ENCODE measurements at regions not wholly inside any gene's neighbourhood (a gene's known extent, or its start where the extent isn't known, plus 50 kb on each side); places are given as distances from the start of the nearest gene placed in this dataset.

- H3K9ac ChIP-seq, result no peak overlapping the region
- no peak overlapping the region for H3K4me2 ChIP-seq
- peaks cover 4% of the 10 kb centered on the region for H3K4me1 ChIP-seq
- H3K79me2 ChIP-seq (ENCODE audit: low read depth), result no peaks in the 10 kb centered on the region
- TF ChIP-seq, protein P1, sequence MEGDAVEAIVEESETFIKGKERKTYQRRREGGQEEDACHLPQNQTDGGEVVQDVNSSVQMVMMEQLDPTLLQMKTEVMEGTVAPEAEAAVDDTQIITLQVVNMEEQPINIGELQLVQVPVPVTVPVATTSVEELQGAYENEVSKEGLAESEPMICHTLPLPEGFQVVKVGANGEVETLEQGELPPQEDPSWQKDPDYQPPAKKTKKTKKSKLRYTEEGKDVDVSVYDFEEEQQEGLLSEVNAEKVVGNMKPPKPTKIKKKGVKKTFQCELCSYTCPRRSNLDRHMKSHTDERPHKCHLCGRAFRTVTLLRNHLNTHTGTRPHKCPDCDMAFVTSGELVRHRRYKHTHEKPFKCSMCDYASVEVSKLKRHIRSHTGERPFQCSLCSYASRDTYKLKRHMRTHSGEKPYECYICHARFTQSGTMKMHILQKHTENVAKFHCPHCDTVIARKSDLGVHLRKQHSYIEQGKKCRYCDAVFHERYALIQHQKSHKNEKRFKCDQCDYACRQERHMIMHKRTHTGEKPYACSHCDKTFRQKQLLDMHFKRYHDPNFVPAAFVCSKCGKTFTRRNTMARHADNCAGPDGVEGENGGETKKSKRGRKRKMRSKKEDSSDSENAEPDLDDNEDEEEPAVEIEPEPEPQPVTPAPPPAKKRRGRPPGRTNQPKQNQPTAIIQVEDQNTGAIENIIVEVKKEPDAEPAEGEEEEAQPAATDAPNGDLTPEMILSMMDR (IDR thresholded peaks at IDR 0.05), result no peak
- no peak for TF ChIP-seq EZH2phosphoT487 (IDR thresholded peaks at IDR 0.05)
- TF ChIP-seq EZH2 (IDR thresholded peaks at IDR 0.05), result no peak
- no peaks in the 10 kb centered on the region for H3K27me3 ChIP-seq
- Mint-ChIP-seq H3K9me3 (no peaks in the 10 kb centered on the region), H3K4me1 (peaks cover 5% of the 10 kb centered on the region), H3K27ac (no peak overlapping the region), H3K27me3 (ENCODE audit: insufficient read depth, low read depth) (peaks cover 2% of the 10 kb centered on the region), H3K4me3 (no peak overlapping the region), H3K36me3 (no peaks in the 10 kb centered on the region)
- no peak for DNase-seq (ENCODE audit: low spot score)
- H4K20me1 ChIP-seq (ENCODE audit: low read depth), result no peaks in the 10 kb centered on the region
- no peak overlapping the region for H2AFZ ChIP-seq (replicated peaks)
- no peaks in the 10 kb centered on the region for H3K9me3 ChIP-seq (ENCODE audit: low read depth)
- no peak overlapping the region for H3K4me3 ChIP-seq
- H3K27ac ChIP-seq, result no peak overlapping the region
- H3F3A ChIP-seq (ENCODE audit: low read depth), result no peaks in the 10 kb centered on the region
- H3K36me3 ChIP-seq, result no peaks in the 10 kb centered on the region
These were observed 230.3 kb downstream of the CHRM3 start for GRCh38 chr1:239616673-239617072.

GRCh38 chr1:239617259-239617658 is 230.9 kb downstream of the CHRM3 start:
- peaks cover 2% of the 10 kb centered on the region for H3K27me3 Mint-ChIP-seq (ENCODE audit: insufficient read depth, low read depth)
- TF ChIP-seq EZH2phosphoT487 (IDR thresholded peaks at IDR 0.05), result no peak
- no peak for TF ChIP-seq EZH2 (IDR thresholded peaks at IDR 0.05)
- TF ChIP-seq, protein P1 (IDR thresholded peaks at IDR 0.05), result no peak
- Histone ChIP-seq H3K27ac (no peak overlapping the region), H3K9ac (no peak overlapping the region), H3K27me3 (no peaks in the 10 kb centered on the region), H3K4me2 (no peak overlapping the region), H3K9me3 (ENCODE audit: low read depth) (no peaks in the 10 kb centered on the region), H3K36me3 (no peaks in the 10 kb centered on the region), H3F3A (ENCODE audit: low read depth) (no peaks in the 10 kb centered on the region), H3K4me3 (no peak overlapping the region), H3K79me2 (ENCODE audit: low read depth) (no peaks in the 10 kb centered on the region), H4K20me1 (ENCODE audit: low read depth) (no peaks in the 10 kb centered on the region), H3K4me1 (peaks cover 4% of the 10 kb centered on the region), H2AFZ (replicated peaks) (no peak overlapping the region)
- no peak for DNase-seq (ENCODE audit: low spot score)
- H3K36me3 Mint-ChIP-seq, result no peaks in the 10 kb centered on the region
- H3K4me3 Mint-ChIP-seq, result no peak overlapping the region
- peaks cover 5% of the 10 kb centered on the region for H3K4me1 Mint-ChIP-seq
- H3K27ac Mint-ChIP-seq, result peak overlapping the region; percentile 22
- H3K9me3 Mint-ChIP-seq, result peaks cover 1% of the 10 kb centered on the region

GRCh38 chr1:239617731-239618130 is 231.4 kb downstream of the CHRM3 start:
- Histone ChIP-seq H3K4me3 (no peak overlapping the region), H3K4me2 (no peak overlapping the region), H3K4me1 (peaks cover 4% of the 10 kb centered on the region), H3K27ac (no peak overlapping the region), H3K27me3 (no peaks in the 10 kb centered on the region), H3F3A (ENCODE audit: low read depth) (no peaks in the 10 kb centered on the region), H3K79me2 (ENCODE audit: low read depth) (no peaks in the 10 kb centered on the region), H2AFZ (replicated peaks) (no peak overlapping the region), H3K9me3 (ENCODE audit: low read depth) (no peaks in the 10 kb centered on the region), H4K20me1 (ENCODE audit: low read depth) (no peaks in the 10 kb centered on the region), H3K36me3 (no peaks in the 10 kb centered on the region), H3K9ac (no peak overlapping the region)
- Mint-ChIP-seq H3K27ac (no peak overlapping the region), H3K9me3 (peaks cover 4% of the 10 kb centered on the region), H3K4me1 (peaks cover 5% of the 10 kb centered on the region), H3K27me3 (ENCODE audit: insufficient read depth, low read depth) (peaks cover 2% of the 10 kb centered on the region), H3K4me3 (no peak overlapping the region), H3K36me3 (no peaks in the 10 kb centered on the region)
- TF ChIP-seq EZH2 (IDR thresholded peaks at IDR 0.05), result no peak
- TF ChIP-seq, protein P1 (IDR thresholded peaks at IDR 0.05), result no peak
- TF ChIP-seq EZH2phosphoT487 (IDR thresholded peaks at IDR 0.05), result no peak
- DNase-seq (ENCODE audit: low spot score), result no peak
